Activated CD8-positive, alpha-beta memory T cell treated with anti-CD3 and anti-CD28 coated beads, Interleukin-2, amount 50 U/mL, for 24 hours (primary cell): ENCODE measurements at regions not wholly inside any gene's neighbourhood (a gene's known extent, or its start where the extent isn't known, plus 50 kb on each side); places are given as distances from the start of the nearest gene placed in this dataset.
"Not testable (repeated sequence)": the region's sequence is repeated elsewhere in the genome, so short reads cannot be mapped to it uniquely, and the experiment has no call there.

Experiments
- DNase-seq: peaks from one replicate; pipeline ENCODE4 v3.0.0-alpha.2; 2020; ENCODE audit errors: extremely low read depth

DNA sequence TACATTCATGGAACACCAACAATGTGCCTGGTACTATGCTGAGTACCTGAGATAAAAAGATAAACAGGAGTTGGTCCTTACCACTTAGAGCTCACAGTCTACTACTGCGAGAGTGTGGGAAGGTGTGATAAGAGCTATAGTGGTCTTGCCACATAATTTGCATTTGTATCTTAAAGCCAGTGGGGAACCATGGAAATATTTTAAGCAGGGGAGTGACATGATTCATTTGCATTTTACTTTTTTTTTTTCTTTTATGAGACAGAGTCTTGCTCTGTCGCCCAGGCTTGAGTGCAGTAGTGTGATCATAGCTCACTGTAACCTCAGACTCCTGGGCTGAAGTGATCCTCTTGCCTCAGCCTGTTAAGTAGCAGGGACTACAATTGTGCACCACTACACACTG, 53.6 kb downstream of the SRGAP2 start:
- not testable (repeated sequence) for DNase-seq

- DNase-seq: not testable (repeated sequence)
Measured at GRCh38 chr1:206261473-206261872, 58.1 kb downstream of the SRGAP2 start.

- not testable (repeated sequence) for DNase-seq
Measured at GRCh38 chr1:206262424-206262823, 59.1 kb downstream of the SRGAP2 start.

DNA sequence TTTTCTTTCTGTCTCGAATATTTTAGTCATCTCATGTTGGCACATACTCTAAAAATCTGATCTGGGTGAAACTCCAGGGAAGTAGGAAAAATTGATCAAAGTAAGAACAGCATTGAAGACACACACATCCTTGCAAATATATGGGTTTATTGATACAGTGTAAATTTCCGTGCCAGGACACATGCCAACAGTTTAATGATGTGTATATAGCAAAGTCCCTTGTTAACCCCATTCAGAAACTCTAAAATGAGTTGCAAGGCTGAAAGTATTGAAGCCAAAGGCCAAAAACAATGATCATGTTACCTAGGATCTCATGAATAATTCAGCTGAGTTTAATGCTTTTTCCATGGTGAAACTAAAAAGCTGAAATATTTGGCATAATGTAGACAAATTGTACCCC, 61.6 kb downstream of the SRGAP2 start:
- DNase-seq: not testable (repeated sequence)

- DNase-seq: not testable (repeated sequence)
Measured at GRCh38 chr1:206271153-206271552, 67.8 kb downstream of the SRGAP2 start.

- DNase-seq: not testable (repeated sequence)
Measured at GRCh38 chr1:206273104-206273503, 69.8 kb downstream of the SRGAP2 start.

- not testable (repeated sequence) for DNase-seq
Measured at GRCh38 chr1:206276143-206276542, 72.8 kb downstream of the SRGAP2 start.

- DNase-seq: not testable (repeated sequence)
Measured at GRCh38 chr1:206278683-206279082, 75.3 kb downstream of the SRGAP2 start.

DNA sequence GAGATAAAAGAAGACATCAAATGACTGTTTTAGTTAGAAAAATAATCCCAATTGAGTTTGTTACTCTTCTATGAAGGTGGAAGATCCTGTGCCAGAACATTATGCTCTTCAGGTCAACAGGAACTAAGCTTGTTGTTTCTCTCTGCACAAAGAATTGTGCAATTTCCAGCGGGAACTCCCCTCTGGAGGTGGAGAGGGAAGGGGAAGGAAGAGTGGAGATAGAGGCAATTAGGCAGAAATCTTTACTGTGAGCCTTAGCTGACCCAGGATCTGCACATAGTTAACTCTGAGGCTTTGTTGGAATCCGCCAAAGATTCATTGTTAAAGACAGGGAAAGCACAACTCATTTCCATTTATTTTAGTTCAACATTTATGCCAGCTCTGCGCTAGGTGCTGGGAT, 77.3 kb downstream of the SRGAP2 start:
- DNase-seq: not testable (repeated sequence)

- not testable (repeated sequence) for DNase-seq
Measured at GRCh38 chr1:206281912-206282654, 78.7 kb downstream of the SRGAP2 start.

GRCh38 chr1:206285024-206285960, 82.0 kb downstream of the SRGAP2 start:
- not testable (repeated sequence) for DNase-seq

- DNase-seq: not testable (repeated sequence)
Measured at GRCh38 chr1:206287759-206288158, 84.4 kb downstream of the SRGAP2 start.

GRCh38 chr1:206288453-206288852, 85.1 kb downstream of the SRGAP2 start:
- not testable (repeated sequence) for DNase-seq

GRCh38 chr1:206297145-206298031, 94.0 kb downstream of the SRGAP2 start:
- DNase-seq: not testable (repeated sequence)

GRCh38 chr1:206298032-206298392, 94.7 kb downstream of the SRGAP2 start:
- DNase-seq: not testable (repeated sequence)

DNA sequence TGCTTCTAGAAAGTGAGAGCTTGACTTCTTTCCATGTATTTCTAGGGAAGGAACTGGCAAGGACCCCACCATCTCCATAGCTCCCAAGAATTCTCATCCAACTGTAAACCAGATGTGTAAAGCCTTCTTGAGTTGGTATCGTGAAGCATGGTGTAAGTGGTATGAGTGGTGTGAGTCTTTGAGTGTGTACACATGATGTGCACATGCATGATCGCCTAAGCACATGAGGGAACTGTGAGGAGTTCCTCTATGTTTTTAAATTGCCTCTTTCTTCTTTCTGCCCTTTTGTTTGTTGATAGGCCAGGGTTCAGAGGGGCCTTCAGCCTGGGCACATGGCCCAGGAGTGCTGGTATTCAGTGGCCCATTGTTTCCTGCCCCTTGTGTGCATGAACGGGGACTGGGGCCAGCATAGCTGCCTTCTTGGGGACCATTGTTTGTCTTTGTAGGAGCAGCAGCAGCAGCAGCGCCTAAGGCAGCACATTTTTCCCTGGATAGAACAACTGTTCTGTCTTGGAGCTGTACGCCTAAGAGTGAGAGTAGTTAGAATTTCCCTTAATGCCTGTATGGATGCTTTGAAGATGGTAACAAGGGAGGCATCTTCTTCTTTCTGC, 95.9 kb downstream of the SRGAP2 start:
- DNase-seq: not testable (repeated sequence)

DNA sequence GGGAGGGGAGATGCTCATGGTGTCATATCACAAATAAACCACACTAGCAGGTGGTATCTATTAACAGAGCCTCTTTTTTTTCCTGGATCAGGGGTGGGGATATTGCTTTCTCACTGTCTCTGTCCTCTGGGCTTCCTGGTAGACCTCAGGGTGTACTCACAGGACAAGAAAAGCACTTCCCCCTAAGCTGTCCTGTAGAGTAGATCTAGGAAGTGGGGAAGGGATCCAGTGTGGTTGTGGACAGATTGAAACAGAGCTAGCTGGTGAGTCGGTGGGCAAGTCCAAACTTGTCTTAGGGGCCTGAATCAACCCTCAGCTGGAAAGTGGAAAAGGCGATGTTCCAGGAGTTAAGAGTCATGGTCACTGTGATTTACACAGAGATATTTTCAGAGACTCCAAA, 96.6 kb downstream of the SRGAP2 start:
- DNase-seq: not testable (repeated sequence)

GRCh38 chr1:206302056-206302455, 98.7 kb downstream of the SRGAP2 start:
- DNase-seq: not testable (repeated sequence)

- DNase-seq: not testable (repeated sequence)
Measured at GRCh38 chr1:206307442-206307841, 104.1 kb downstream of the SRGAP2 start.

DNA sequence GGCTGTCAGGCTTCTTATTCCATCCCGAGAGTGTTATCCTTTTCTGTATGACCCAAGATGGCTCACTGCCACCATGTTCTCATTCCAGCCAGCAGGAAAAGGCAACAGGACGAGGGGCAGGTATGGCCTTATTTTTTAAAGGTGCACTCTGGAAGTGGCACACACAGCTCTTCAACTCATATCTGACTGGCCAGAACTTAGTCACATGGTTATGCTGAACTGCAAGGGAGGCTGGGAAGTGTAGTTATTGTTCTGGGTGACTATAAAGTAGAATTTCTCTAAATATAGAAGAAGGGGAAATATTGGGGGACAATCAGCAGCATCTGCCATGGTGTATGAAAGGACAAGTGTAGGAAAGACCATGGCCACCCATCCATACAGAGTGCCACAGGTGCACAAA, 107.6 kb downstream of the SRGAP2 start:
- DNase-seq: not testable (repeated sequence)
